ENCODE measurements at regions not wholly inside any gene's neighbourhood (a gene's known extent, or its start where the extent isn't known, plus 50 kb on each side); places are given as distances from the start of the nearest gene placed in this dataset.

GRCh38 chr13:55745828-55746227 is 1394.9 kb upstream of the PRR20A start:
- TF ChIP-seq POLR2AphosphoS5 (IDR thresholded peaks at IDR 0.05) (no peak), CTCF (IDR thresholded peaks at IDR 0.05) (no peak), EP300 (IDR thresholded peaks at IDR 0.05) (no peak), POLR2A (IDR thresholded peaks at IDR 0.05) (no peak)
- Histone ChIP-seq H3K27me3 (no peaks in the 10 kb centered on the region), H3K4me3 (no peak overlapping the region), H3K36me3 (no peaks in the 10 kb centered on the region), H3K4me1 (no peaks in the 10 kb centered on the region), H3K9me3 (no peaks in the 10 kb centered on the region), H3K27ac (no peak overlapping the region)
- 51 to 63% methylated on average over 2 of the region's 2 CpGs for WGBS, 2 donors
- DNase-seq: no peak
- ATAC-seq (ENCODE audit: low FRiP score in 2 of 2): no peak

GRCh38 chr13:55761986-55762385 is 1378.7 kb upstream of the PRR20A start:
- no peak for DNase-seq
- Histone ChIP-seq H3K4me1 (no peaks in the 10 kb centered on the region), H3K27ac (no peak overlapping the region), H3K9me3 (no peaks in the 10 kb centered on the region), H3K36me3 (no peaks in the 10 kb centered on the region), H3K27me3 (no peaks in the 10 kb centered on the region), H3K4me3 (no peak overlapping the region)
- TF ChIP-seq CTCF (IDR thresholded peaks at IDR 0.05) (no peak), POLR2AphosphoS5 (IDR thresholded peaks at IDR 0.05) (no peak), EP300 (IDR thresholded peaks at IDR 0.05) (no peak), POLR2A (IDR thresholded peaks at IDR 0.05) (no peak)
- ATAC-seq (ENCODE audit: low FRiP score in 2 of 2): no peak
- 82 to 90% methylated on average over 3 of the region's 3 CpGs for WGBS, 2 donors

GRCh38 chr13:55777612-55778011 is 1363.1 kb upstream of the PRR20A start:
- ATAC-seq (ENCODE audit: low FRiP score in 2 of 2) (peak in 1 of 2 donors; percentile 28), DNase-seq (no peak)
- no peak overlapping the region for H3K27ac ChIP-seq
- no peaks in the 10 kb centered on the region for H3K27me3 ChIP-seq
- no peaks in the 10 kb centered on the region for H3K4me1 ChIP-seq
- no peaks in the 10 kb centered on the region for H3K9me3 ChIP-seq
- WGBS, 2 donors: 53% methylated on average over 2 of the region's 2 CpGs; no CpG with 5 or more reads in 1 of the 2 donors
- no peak for TF ChIP-seq CTCF (IDR thresholded peaks at IDR 0.05)
- TF ChIP-seq POLR2AphosphoS5 (IDR thresholded peaks at IDR 0.05): no peak
- no peak for TF ChIP-seq POLR2A (IDR thresholded peaks at IDR 0.05)
- no peak for TF ChIP-seq EP300 (IDR thresholded peaks at IDR 0.05)
- H3K4me3 ChIP-seq: no peak overlapping the region
- no peaks in the 10 kb centered on the region for H3K36me3 ChIP-seq

- DNase-seq (no peak), ATAC-seq (ENCODE audit: low FRiP score in 2 of 2) (no peak)
- H3K4me1 ChIP-seq: no peaks in the 10 kb centered on the region
- no peak overlapping the region for H3K4me3 ChIP-seq
- no peaks in the 10 kb centered on the region for H3K27me3 ChIP-seq
- TF ChIP-seq EP300 (IDR thresholded peaks at IDR 0.05): no peak
- no peak for TF ChIP-seq POLR2AphosphoS5 (IDR thresholded peaks at IDR 0.05)
- TF ChIP-seq CTCF (IDR thresholded peaks at IDR 0.05): no peak
- TF ChIP-seq POLR2A (IDR thresholded peaks at IDR 0.05): no peak
- H3K36me3 ChIP-seq: no peaks in the 10 kb centered on the region
- WGBS, 2 donors: 56 to 61% methylated on average over 1 of the region's 1 CpG
- no peaks in the 10 kb centered on the region for H3K9me3 ChIP-seq
- H3K27ac ChIP-seq: no peak overlapping the region
Measured at GRCh38 chr13:55783841-55784240, 1356.9 kb upstream of the PRR20A start.

GRCh38 chr13:55788548-55788947 is 1352.2 kb upstream of the PRR20A start:
- Histone ChIP-seq H3K4me1 (no peaks in the 10 kb centered on the region), H3K27me3 (no peaks in the 10 kb centered on the region), H3K9me3 (no peaks in the 10 kb centered on the region), H3K27ac (no peak overlapping the region), H3K4me3 (no peak overlapping the region), H3K36me3 (no peaks in the 10 kb centered on the region)
- 93 to 96% methylated on average over 1 of the region's 1 CpG for WGBS, 2 donors
- no peak for DNase-seq
- TF ChIP-seq CTCF (IDR thresholded peaks at IDR 0.05) (no peak), POLR2AphosphoS5 (IDR thresholded peaks at IDR 0.05) (no peak), EP300 (IDR thresholded peaks at IDR 0.05) (no peak), POLR2A (IDR thresholded peaks at IDR 0.05) (no peak)
- ATAC-seq (ENCODE audit: low FRiP score in 2 of 2): no peak
